ENCODE measurements at regions not wholly inside any gene's neighbourhood (a gene's known extent, or its start where the extent isn't known, plus 50 kb on each side); places are given as distances from the start of the nearest gene placed in this dataset.

DNA sequence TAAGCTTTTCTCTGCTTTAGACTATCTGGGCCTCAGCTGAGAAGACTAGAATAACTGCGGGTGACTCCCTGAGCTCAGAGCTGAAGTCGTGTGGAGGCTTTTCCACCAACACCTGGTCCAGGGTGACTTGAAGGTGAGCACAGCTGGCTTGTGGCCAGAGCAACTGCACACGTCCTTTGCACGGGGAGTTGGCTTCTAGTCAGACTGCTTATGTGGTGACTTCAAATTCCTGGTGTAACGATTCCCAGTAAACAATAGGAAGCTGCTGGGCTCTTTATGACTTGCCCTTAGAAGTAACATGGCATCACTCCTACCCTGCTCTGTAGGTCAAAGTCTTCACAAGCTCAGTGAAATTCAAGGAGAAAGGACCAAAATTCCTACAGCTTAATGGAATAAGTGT, 800.6 kb upstream of the CDH6 start:
- TF ChIP-seq GATA2 (IDR thresholded peaks at IDR 0.05; ENCODE audit: low read depth, low read length) (no peak), GATA3 (IDR thresholded peaks at IDR 0.05; ENCODE audit: low read depth, low read length) (no peak)
